ENCODE measurements at regions not wholly inside any gene's neighbourhood (a gene's known extent, or its start where the extent isn't known, plus 50 kb on each side); places are given as distances from the start of the nearest gene placed in this dataset.

DNA sequence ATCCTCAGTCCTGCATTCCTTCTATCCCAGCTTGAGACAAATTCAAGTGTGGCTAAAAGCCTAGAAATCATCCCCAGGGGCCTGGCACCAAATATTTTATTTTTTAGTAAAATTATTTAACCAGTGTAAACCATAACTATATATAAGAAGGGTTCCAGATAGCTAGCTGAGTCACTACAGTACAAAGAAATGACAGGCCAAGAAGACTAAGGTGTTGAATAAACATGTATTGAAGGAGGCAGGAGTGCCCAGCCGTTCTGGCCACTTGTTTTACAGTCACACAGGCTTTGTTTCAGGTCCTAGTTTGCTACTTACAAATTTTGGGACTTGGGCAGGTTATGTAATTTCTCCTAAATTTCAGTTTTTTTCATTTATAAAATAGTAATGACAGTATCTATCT is 225.9 kb upstream of the PITX2 start:
- Histone ChIP-seq H3K27me3 (peaks cover 0 to 4% (median 0%) of the 10 kb centered on the region in 7 donors), H3K9me3 (no peaks in the 10 kb centered on the region), H3K27ac (no peak overlapping the region), H3K36me3 (no peaks in the 10 kb centered on the region), H3K4me3 (no peak overlapping the region), H3K4me1 (peaks cover 0 to 3% (median 0%) of the 10 kb centered on the region in 9 donors)
- ATAC-seq (no peak), DNase-seq (no peak)
- TF ChIP-seq, protein P1, sequence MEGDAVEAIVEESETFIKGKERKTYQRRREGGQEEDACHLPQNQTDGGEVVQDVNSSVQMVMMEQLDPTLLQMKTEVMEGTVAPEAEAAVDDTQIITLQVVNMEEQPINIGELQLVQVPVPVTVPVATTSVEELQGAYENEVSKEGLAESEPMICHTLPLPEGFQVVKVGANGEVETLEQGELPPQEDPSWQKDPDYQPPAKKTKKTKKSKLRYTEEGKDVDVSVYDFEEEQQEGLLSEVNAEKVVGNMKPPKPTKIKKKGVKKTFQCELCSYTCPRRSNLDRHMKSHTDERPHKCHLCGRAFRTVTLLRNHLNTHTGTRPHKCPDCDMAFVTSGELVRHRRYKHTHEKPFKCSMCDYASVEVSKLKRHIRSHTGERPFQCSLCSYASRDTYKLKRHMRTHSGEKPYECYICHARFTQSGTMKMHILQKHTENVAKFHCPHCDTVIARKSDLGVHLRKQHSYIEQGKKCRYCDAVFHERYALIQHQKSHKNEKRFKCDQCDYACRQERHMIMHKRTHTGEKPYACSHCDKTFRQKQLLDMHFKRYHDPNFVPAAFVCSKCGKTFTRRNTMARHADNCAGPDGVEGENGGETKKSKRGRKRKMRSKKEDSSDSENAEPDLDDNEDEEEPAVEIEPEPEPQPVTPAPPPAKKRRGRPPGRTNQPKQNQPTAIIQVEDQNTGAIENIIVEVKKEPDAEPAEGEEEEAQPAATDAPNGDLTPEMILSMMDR (IDR thresholded peaks at IDR 0.05), result no peak
- 56 to 76% methylated on average over 1 of the region's 1 CpG for WGBS, 2 donors
- intact Hi-C loops (cut with DNase I), result no loop called here

DNA sequence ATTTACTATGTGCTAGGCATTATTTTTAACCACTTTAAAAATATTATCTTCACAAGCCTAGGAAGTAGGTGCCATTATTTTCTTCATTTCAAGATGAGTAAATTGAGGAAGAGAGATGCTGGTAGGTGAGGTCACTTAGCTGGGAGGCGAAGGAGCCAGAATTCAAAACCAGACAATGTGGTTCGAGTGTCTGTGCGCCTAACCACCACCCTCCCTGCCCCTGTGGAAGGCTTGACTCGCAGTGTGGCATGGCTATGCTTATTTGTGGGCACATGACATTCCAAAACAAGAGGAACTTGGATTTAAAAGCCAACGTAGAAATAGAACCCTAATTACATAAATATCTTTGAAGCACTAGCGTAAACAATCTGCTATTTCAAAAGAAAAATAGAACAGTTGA is 226.6 kb upstream of the PITX2 start:
- no peaks in the 10 kb centered on the region for H3K36me3 ChIP-seq
- H3K9me3 ChIP-seq, result no peaks in the 10 kb centered on the region
- H3K4me3 ChIP-seq, result no peak overlapping the region
- WGBS, 2 donors, result 81 to 82% methylated on average over 6 of the region's 6 CpGs
- TF ChIP-seq, protein P1 (IDR thresholded peaks at IDR 0.05), result no peak
- intact Hi-C loops (cut with DNase I), result no loop called here
- peaks cover 0 to 4% (median 0%) of the 10 kb centered on the region in 7 donors for H3K27me3 ChIP-seq
- peaks cover 0 to 3% (median 0%) of the 10 kb centered on the region in 9 donors for H3K4me1 ChIP-seq
- H3K27ac ChIP-seq, result no peak overlapping the region
- ATAC-seq, result no peak
- DNase-seq, result no peak

DNA sequence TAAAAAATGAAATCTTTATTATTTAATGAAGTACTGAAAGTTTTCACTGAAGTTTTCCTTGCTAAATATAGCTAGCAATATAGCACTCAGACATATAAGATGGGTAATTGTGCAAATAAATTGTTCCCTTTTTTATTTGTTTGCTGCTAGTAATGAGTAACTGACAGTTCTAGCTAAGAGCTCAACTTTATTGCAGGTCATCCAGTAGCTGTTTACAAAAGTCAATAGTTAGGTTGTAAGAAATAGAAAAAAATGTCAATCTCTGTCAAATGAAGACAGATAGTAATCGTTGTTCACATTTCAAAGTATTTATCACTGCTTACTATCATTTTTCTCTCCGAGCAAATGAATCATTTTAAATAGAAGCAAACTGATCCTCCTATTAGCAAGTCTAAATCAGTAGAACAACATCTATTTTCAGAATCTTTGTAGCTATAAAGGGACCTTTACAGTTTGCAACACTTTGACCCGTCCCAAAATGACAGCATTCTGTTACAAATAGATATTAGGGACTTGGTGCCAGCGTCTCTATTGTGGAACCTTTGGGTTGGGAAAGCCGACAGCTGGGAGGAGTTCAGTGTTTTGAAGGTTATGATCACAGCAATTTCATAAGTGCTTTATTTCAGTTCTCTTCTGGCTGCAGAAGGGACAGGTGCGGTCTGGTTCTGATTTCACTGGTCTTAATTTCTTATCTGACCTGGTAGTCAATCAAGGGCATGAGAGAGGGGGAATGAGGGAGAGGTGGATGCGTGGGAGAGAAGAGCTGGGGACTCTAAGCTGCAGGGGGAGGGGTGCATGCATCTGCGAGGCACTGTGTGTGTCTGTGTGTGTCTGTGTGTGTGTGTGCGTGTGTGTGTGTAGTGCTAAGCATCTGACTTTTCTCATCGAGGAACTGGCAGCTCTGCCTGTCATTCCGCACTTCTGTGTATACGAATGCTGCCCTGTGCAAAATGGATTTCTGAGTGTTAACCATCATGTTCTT is 227.9 kb upstream of the PITX2 start:
- Histone ChIP-seq H3K27me3 (peaks cover 0 to 4% (median 0%) of the 10 kb centered on the region in 7 donors), H3K4me1 (peaks cover 0 to 3% (median 0%) of the 10 kb centered on the region in 9 donors), H3K27ac (no peak overlapping the region), H3K36me3 (no peaks in the 10 kb centered on the region), H3K4me3 (peak overlapping the region in 2 of 10 donors; percentile 17 to 20), H3K9me3 (no peaks in the 10 kb centered on the region)
- ATAC-seq, result peak in 3 of 8 donors; percentile 38 to 57 (median 56)
- peak in 1 of 2 donors; percentile 13 for DNase-seq
- intact Hi-C loops (cut with DNase I), result no loop called here
- WGBS, 2 donors, result 20 to 29% methylated on average over 12 of the region's 12 CpGs
- TF ChIP-seq, protein P1 (IDR thresholded peaks at IDR 0.05), result no peak

DNA sequence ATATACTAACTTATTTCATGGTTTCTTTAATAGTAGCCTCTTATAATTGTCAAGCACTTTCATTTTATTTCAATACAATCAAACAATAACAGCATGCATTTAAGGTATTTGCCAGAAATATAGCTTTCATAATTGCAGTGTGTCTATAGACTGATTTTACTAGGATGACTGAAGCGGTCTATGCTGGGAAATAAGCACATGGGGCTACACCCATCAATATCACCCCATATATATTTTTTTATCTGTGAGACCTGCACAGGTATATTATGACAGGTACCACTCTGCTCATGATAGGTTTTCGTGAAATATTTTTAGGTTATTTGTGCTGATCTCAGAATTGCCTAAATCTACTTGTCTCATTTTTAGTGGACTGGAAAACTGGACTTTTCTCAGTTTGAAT is 229.1 kb upstream of the PITX2 start:
- H3K4me1 ChIP-seq, result peaks cover 0 to 3% (median 0%) of the 10 kb centered on the region in 9 donors
- ATAC-seq (no peak), DNase-seq (no peak)
- intact Hi-C loops (cut with DNase I), result no loop called here
- H3K9me3 ChIP-seq, result no peaks in the 10 kb centered on the region
- no peak overlapping the region for H3K27ac ChIP-seq
- H3K27me3 ChIP-seq, result peaks cover 0 to 4% (median 0%) of the 10 kb centered on the region in 7 donors
- TF ChIP-seq, protein P1 (IDR thresholded peaks at IDR 0.05), result no peak
- H3K4me3 ChIP-seq, result no peak overlapping the region
- no peaks in the 10 kb centered on the region for H3K36me3 ChIP-seq
- WGBS, 2 donors, result 88 to 92% methylated on average over 2 of the region's 2 CpGs
